GM18870 (cell line): ENCODE measurements at regions not wholly inside any gene's neighbourhood (a gene's known extent, or its start where the extent isn't known, plus 50 kb on each side); places are given as distances from the start of the nearest gene placed in this dataset.
"Not testable (repeated sequence)": the region's sequence is repeated elsewhere in the genome, so short reads cannot be mapped to it uniquely, and the experiment has no call there.

Experiments
- ATAC-seq: cut with Tn5 transposase; IDR thresholded peaks from one replicate; pipeline ENCODE4 v1.9.1; 2021; ENCODE audit warnings: moderate library complexity; ENCODE audit not compliant: unreplicated experiment

GRCh38 chr9:102405218-102405867 lies 589.8 kb upstream of the CYLC2 start:
- ATAC-seq: no peak

- ATAC-seq: no peak
Measured at GRCh38 chr9:102403514-102403913, 591.6 kb upstream of the CYLC2 start.

GRCh38 chr9:102398205-102398604 lies 596.9 kb upstream of the CYLC2 start:
- ATAC-seq: no peak

- ATAC-seq: not testable (repeated sequence)
Measured at GRCh38 chr9:102385620-102386019, 609.5 kb upstream of the CYLC2 start.

GRCh38 chr9:102362470-102363132 lies 624.2 kb upstream of the GRIN3A start:
- ATAC-seq: no peak

- no peak for ATAC-seq
Measured at GRCh38 chr9:102360846-102361245, 622.4 kb upstream of the GRIN3A start.

- ATAC-seq: no peak
Measured at GRCh38 chr9:102355982-102356381, 617.5 kb upstream of the GRIN3A start.

GRCh38 chr9:102354041-102354440 lies 615.6 kb upstream of the GRIN3A start:
- ATAC-seq: no peak

- not testable (repeated sequence) for ATAC-seq
Measured at GRCh38 chr9:102337471-102337870, 599.0 kb upstream of the GRIN3A start.

GRCh38 chr9:102309379-102309778 lies 570.9 kb upstream of the GRIN3A start:
- ATAC-seq: no peak

GRCh38 chr9:102295188-102295587 lies 556.7 kb upstream of the GRIN3A start:
- no peak for ATAC-seq

GRCh38 chr9:102273952-102274351 lies 535.5 kb upstream of the GRIN3A start:
- no peak for ATAC-seq

- ATAC-seq: no peak
Measured at GRCh38 chr9:102253099-102253498, 514.7 kb upstream of the GRIN3A start.

- ATAC-seq: no peak
Measured at GRCh38 chr9:102244916-102245315, 506.5 kb upstream of the GRIN3A start.

GRCh38 chr9:102237520-102237919 lies 499.1 kb upstream of the GRIN3A start:
- ATAC-seq: no peak

- ATAC-seq: no peak
Measured at GRCh38 chr9:102237094-102237493, 498.6 kb upstream of the GRIN3A start.

- ATAC-seq: not testable (repeated sequence)
Measured at GRCh38 chr9:102227416-102227815, 489.0 kb upstream of the GRIN3A start.

- no peak for ATAC-seq
Measured at GRCh38 chr9:102225841-102226441, 487.5 kb upstream of the GRIN3A start.

GRCh38 chr9:102223320-102224136 lies 485.1 kb upstream of the GRIN3A start:
- not testable (repeated sequence) for ATAC-seq

- no peak for ATAC-seq
Measured at GRCh38 chr9:102209176-102209575, 470.7 kb upstream of the GRIN3A start.

GRCh38 chr9:102206432-102206831 lies 468.0 kb upstream of the GRIN3A start:
- ATAC-seq: no peak
